Suprapubic skin (tissue), 4 donors: ENCODE measurements at regions not wholly inside any gene's neighbourhood (a gene's known extent, or its start where the extent isn't known, plus 50 kb on each side); places are given as distances from the start of the nearest gene placed in this dataset.

Source experiments
- DNase-seq, 2 donors: peaks; one replicate each; pipeline ENCODE4 v3.0.0-alpha.2; 2019; ENCODE audit warnings: low spot score in 2 of 2
- H3K27ac ChIP-seq: fragments of 200-600 bp; sonication (generic); one replicate; pipeline ENCODE4 v1.5.1; 2019
- H3K27me3 ChIP-seq: fragments of 200-600 bp; sonication (generic); one replicate; pipeline ENCODE4 v1.5.1; 2019
- H3K36me3 ChIP-seq: fragments of 200-600 bp; sonication (generic); one replicate; pipeline ENCODE4 v1.5.1; 2019
- H3K4me1 ChIP-seq: fragments of 200-600 bp; sonication (generic); one replicate; pipeline ENCODE4 v1.5.1; 2019
- H3K4me3 ChIP-seq: fragments of 200-600 bp; sonication (generic); one replicate; pipeline ENCODE4 v1.5.1; 2019; ENCODE audit warnings: mild to moderate bottlenecking
- H3K9me3 ChIP-seq: fragments of 200-600 bp; sonication (generic); one replicate; pipeline ENCODE4 v1.5.1; 2019
- EP300 ChIP-seq: sonication (generic); formaldehyde crosslinking; IDR thresholded peaks from one replicate; pipeline ENCODE4 v1.6.1; 2017; ENCODE audit warnings: antibody characterized with exemption
- POLR2A ChIP-seq, 2 donors: fragments of 450-650 bp; IDR thresholded peaks; one replicate each; pipeline ENCODE4 v1.6.1; 2017; ENCODE audit warnings: antibody characterized with exemption in 2 of 2, mild to moderate bottlenecking in 2 of 2, moderate library complexity in 2 of 2
- POLR2AphosphoS5 ChIP-seq, 3 donors: sonication (generic); formaldehyde crosslinking; IDR thresholded peaks; one replicate each; pipeline ENCODE4 v1.6.1; 2017; ENCODE audit warnings: antibody characterized with exemption in 3 of 3
- WGBS: methylation state at CpG from one replicate; pipeline ENCODE4 v1.1.5; 2018; 5-methylcytosine and 5-hydroxymethylcytosine counted together
- TF ChIP-seq, protein P1 (sequence below), 2 donors: fragments of 200-600 bp in 1 of 2; fragments of 450-650 bp in 1 of 2; sonication (generic) in 1 of 2; IDR thresholded peaks; one replicate each; pipeline ENCODE4 v1.5.1; 2016 to 2019; ENCODE audit warnings: antibody characterized with exemption in 2 of 2, mild to moderate bottlenecking in 1 of 2, moderate library complexity in 1 of 2

DNA sequence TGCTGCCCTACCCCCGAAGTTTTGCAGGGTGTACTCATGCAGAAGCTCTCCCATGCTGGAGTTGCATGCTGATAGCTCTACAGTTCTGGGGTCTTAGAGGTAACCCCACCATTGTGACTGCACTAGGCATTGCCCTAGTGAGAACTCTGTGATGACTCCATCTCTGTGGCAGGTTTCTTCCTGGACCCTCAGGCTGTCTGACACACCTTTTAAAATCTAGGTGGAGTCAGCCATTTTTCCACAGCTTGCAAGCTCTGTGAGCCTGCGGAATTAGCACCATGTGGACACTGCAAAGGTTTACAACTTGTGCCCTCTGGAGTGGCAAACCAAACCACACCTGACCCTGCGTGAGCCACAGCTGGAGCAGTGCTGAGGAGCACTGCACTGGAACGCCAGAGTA, 636.2 kb upstream of the SPRY2 start:
- no peak for TF ChIP-seq POLR2A (IDR thresholded peaks at IDR 0.05)
- TF ChIP-seq, protein P1, sequence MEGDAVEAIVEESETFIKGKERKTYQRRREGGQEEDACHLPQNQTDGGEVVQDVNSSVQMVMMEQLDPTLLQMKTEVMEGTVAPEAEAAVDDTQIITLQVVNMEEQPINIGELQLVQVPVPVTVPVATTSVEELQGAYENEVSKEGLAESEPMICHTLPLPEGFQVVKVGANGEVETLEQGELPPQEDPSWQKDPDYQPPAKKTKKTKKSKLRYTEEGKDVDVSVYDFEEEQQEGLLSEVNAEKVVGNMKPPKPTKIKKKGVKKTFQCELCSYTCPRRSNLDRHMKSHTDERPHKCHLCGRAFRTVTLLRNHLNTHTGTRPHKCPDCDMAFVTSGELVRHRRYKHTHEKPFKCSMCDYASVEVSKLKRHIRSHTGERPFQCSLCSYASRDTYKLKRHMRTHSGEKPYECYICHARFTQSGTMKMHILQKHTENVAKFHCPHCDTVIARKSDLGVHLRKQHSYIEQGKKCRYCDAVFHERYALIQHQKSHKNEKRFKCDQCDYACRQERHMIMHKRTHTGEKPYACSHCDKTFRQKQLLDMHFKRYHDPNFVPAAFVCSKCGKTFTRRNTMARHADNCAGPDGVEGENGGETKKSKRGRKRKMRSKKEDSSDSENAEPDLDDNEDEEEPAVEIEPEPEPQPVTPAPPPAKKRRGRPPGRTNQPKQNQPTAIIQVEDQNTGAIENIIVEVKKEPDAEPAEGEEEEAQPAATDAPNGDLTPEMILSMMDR (IDR thresholded peaks at IDR 0.05) = no peak
- TF ChIP-seq EP300 = no peak
- TF ChIP-seq POLR2AphosphoS5 (IDR thresholded peaks at IDR 0.05) = no peak
- Histone ChIP-seq H3K27ac (no peak overlapping the region), H3K4me1 (no peaks in the 10 kb centered on the region), H3K4me3 (no peak overlapping the region), H3K36me3 (no peaks in the 10 kb centered on the region), H3K27me3 (no peaks in the 10 kb centered on the region), H3K9me3 (no peaks in the 10 kb centered on the region)
- 92% methylated on average over 4 of the region's 4 CpGs for WGBS
- no peak for DNase-seq

DNA sequence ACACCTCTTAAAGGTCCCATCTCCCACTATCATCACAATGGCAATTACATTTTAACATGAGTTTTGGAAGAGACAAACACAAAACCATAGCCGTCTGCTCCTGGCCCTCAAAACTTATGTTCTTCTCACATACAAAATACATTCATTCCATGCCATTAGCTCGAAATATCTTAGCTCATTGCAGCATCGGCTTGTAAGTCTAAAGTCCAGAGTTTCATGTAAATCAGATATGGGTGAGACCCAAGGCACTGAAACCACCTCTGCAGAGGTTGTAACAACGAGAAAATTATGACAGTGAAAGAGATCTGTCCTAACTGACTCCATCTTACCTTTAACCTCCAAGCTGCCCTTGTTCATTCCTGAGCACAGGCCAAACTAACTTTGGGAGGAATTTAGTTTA, 635.0 kb upstream of the SPRY2 start:
- TF ChIP-seq POLR2AphosphoS5 (IDR thresholded peaks at IDR 0.05) (no peak), POLR2A (IDR thresholded peaks at IDR 0.05) (no peak), EP300 (no peak)
- TF ChIP-seq, protein P1 (IDR thresholded peaks at IDR 0.05) = no peak
- H3K4me3 ChIP-seq = no peak overlapping the region
- H3K27ac ChIP-seq = no peak overlapping the region
- DNase-seq = no peak
- no peaks in the 10 kb centered on the region for H3K9me3 ChIP-seq
- H3K36me3 ChIP-seq = no peaks in the 10 kb centered on the region
- no peaks in the 10 kb centered on the region for H3K4me1 ChIP-seq
- H3K27me3 ChIP-seq = no peaks in the 10 kb centered on the region
- 97% methylated on average over 4 of the region's 4 CpGs for WGBS

DNA sequence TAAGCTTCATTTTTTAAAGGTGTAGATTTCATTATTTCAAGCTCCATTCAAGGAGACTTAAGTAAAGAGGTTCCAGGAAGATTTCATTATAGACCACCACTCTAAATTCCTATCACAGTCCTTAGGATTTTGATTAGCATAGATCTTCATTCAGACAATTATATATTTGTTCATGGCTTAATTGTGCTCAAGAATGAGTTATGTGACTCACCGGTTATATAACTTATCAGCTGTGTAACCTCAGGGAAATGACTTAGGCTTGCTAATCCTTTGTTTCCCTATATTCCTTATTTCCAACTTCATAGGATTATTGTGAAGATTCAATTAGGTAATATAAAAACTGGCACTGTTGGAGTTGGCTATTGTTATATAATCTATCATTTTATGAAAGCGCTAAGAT, 632.8 kb upstream of the SPRY2 start:
- no peak overlapping the region for H3K4me3 ChIP-seq
- TF ChIP-seq, protein P1 (IDR thresholded peaks at IDR 0.05) = no peak
- TF ChIP-seq POLR2AphosphoS5 (IDR thresholded peaks at IDR 0.05) (no peak), EP300 (no peak), POLR2A (IDR thresholded peaks at IDR 0.05) (no peak)
- H3K27me3 ChIP-seq = no peaks in the 10 kb centered on the region
- no peak for DNase-seq
- H3K36me3 ChIP-seq = no peaks in the 10 kb centered on the region
- 89% methylated on average over 2 of the region's 2 CpGs for WGBS
- H3K4me1 ChIP-seq = no peaks in the 10 kb centered on the region
- H3K27ac ChIP-seq = no peak overlapping the region
- H3K9me3 ChIP-seq = no peaks in the 10 kb centered on the region

DNA sequence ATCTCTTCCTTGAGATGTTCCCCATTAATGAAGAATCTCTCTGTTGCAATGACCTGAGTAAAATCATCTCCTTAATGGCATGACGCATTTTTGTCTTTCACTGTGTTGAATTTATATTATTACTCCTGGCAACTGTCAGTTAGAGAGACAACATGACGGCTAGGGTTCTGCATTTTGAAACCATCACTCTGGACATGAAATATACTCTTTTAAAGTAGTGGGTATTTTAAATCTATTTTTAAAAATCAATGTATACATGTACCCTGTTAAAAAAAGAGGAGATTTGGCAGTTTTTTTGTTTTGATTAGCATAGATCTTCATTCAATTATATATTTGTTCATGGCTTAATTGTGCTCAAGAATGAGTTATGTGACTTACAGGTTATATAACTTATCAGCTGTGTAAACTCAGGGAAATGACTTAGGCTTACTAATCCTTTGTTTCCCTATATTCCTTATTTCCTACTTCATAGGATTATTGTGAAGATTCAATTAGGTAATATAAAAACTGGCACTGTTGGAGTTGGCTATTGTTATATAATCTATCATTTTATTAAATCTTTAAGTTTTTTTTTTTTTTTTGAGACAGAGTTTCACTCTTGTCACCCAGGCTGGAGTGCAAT, 632.0 kb upstream of the SPRY2 start:
- H3K4me3 ChIP-seq = no peak overlapping the region
- no peaks in the 10 kb centered on the region for H3K4me1 ChIP-seq
- H3K9me3 ChIP-seq = no peaks in the 10 kb centered on the region
- DNase-seq = no peak
- WGBS = 90% methylated on average over 2 of the region's 2 CpGs
- no peaks in the 10 kb centered on the region for H3K36me3 ChIP-seq
- no peak overlapping the region for H3K27ac ChIP-seq
- H3K27me3 ChIP-seq = no peaks in the 10 kb centered on the region
- no peak for TF ChIP-seq POLR2A (IDR thresholded peaks at IDR 0.05)
- no peak for TF ChIP-seq EP300
- TF ChIP-seq, protein P1 (IDR thresholded peaks at IDR 0.05) = no peak
- no peak for TF ChIP-seq POLR2AphosphoS5 (IDR thresholded peaks at IDR 0.05)

DNA sequence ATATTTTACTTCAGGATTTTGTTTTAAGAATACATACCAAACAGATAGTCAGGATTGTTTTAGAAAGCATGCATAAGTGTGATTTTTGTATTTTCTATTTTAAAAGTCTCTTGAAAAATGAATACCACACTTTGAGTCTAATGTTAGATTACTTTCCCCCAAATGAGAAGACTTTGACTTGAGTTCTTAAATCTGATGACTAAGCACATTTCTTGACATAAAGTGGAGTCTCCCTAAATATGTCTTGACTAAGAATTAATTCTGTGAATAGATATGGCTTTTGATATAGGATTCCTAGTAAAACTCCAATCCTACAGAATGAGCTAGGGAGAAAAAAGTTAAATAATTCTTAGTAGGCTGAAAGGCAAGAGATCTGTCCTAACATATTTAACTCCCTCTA, 624.2 kb upstream of the SPRY2 start:
- Histone ChIP-seq H3K27ac (no peak overlapping the region), H3K36me3 (no peaks in the 10 kb centered on the region), H3K27me3 (no peaks in the 10 kb centered on the region), H3K4me1 (no peaks in the 10 kb centered on the region), H3K9me3 (no peaks in the 10 kb centered on the region), H3K4me3 (no peak overlapping the region)
- no peak for DNase-seq
- no peak for TF ChIP-seq POLR2AphosphoS5 (IDR thresholded peaks at IDR 0.05)
- TF ChIP-seq, protein P1 (IDR thresholded peaks at IDR 0.05) = no peak
- no peak for TF ChIP-seq EP300
- no peak for TF ChIP-seq POLR2A (IDR thresholded peaks at IDR 0.05)
